C4-2B (cell line): ENCODE measurements at regions not wholly inside any gene's neighbourhood (a gene's known extent, or its start where the extent isn't known, plus 50 kb on each side); places are given as distances from the start of the nearest gene placed in this dataset.

Experiments used
- ZFX ChIP-seq: fragments of 450-650 bp; IDR thresholded peaks from 2 replicates; pipeline ENCODE4 v1.6.1; 2017
- TF ChIP-seq, protein P1 (sequence below): fragments of 450-650 bp; conservative IDR thresholded peaks from 2 replicates; pipeline ENCODE4 v1.5.1; 2017; ENCODE audit warnings: mild to moderate bottlenecking

GRCh38 chr18:41504316-41504715 lies 450.7 kb upstream of the PIK3C3 start:
- TF ChIP-seq, protein P1, sequence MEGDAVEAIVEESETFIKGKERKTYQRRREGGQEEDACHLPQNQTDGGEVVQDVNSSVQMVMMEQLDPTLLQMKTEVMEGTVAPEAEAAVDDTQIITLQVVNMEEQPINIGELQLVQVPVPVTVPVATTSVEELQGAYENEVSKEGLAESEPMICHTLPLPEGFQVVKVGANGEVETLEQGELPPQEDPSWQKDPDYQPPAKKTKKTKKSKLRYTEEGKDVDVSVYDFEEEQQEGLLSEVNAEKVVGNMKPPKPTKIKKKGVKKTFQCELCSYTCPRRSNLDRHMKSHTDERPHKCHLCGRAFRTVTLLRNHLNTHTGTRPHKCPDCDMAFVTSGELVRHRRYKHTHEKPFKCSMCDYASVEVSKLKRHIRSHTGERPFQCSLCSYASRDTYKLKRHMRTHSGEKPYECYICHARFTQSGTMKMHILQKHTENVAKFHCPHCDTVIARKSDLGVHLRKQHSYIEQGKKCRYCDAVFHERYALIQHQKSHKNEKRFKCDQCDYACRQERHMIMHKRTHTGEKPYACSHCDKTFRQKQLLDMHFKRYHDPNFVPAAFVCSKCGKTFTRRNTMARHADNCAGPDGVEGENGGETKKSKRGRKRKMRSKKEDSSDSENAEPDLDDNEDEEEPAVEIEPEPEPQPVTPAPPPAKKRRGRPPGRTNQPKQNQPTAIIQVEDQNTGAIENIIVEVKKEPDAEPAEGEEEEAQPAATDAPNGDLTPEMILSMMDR = no peak
- no peak for TF ChIP-seq ZFX
